Motor neuron (in vitro differentiated cells): ENCODE measurements at regions not wholly inside any gene's neighbourhood (a gene's known extent, or its start where the extent isn't known, plus 50 kb on each side); places are given as distances from the start of the nearest gene placed in this dataset.
"Not testable (repeated sequence)": the region's sequence is repeated elsewhere in the genome, so short reads cannot be mapped to it uniquely, and the experiment has no call there.

Experiments
- ATAC-seq, 8 experiments: fragments of 200-7000 bp; cut with Tn5 transposase; replicated peaks in 6 of 8; 2 replicates each; pipeline ENCODE4 v1.8.0; 2021; ENCODE audit warnings: mild to moderate bottlenecking in 8 of 8, moderate library complexity in 8 of 8
- H3K27ac ChIP-seq, 2 donors: fragments of 250-450 bp; sonication (Bioruptor Pico); 2 replicates each; pipeline ENCODE4 v1.9.0; 2021; ENCODE audit warnings: antibody characterized with exemption in 2 of 2, mild to moderate bottlenecking in 2 of 2, moderate library complexity in 1 of 2
- H3K4me1 ChIP-seq, 2 donors: fragments of 250-450 bp; sonication (Bioruptor Pico); replicated peaks in 1 of 2; 2 replicates each; pipeline ENCODE4 v1.6.1; 2021; ENCODE audit warnings: antibody characterized with exemption in 2 of 2, mild to moderate bottlenecking in 2 of 2, moderate library complexity in 1 of 2
- H3K4me3 ChIP-seq, 5 donors: fragments of 250-450 bp; sonication (Bioruptor Pico); 2 replicates each; pipeline ENCODE4 v1.9.0; 2021; ENCODE audit warnings: antibody characterized with exemption in 5 of 5, mild to moderate bottlenecking in 5 of 5, moderate library complexity in 4 of 5
- WGBS, 10 experiments: fragments of 450-650 bp; shearing (Covaris generic); methylation state at CpG; one replicate each; pipeline ENCODE4 v1.0.0; 2022; 5-methylcytosine and 5-hydroxymethylcytosine counted together
- in situ Hi-C, 9 experiments: fragments of 400-800 bp; cut with MboI; loops; one replicate each; pipeline ENCODE4 v1.15.0; 2021; ENCODE audit warnings: low sequenced_read_pairs in 9 of 9, low pct_unique_long_range_greater_than_20kb in 2 of 9; ENCODE audit not compliant: unreplicated experiment in 9 of 9

DNA sequence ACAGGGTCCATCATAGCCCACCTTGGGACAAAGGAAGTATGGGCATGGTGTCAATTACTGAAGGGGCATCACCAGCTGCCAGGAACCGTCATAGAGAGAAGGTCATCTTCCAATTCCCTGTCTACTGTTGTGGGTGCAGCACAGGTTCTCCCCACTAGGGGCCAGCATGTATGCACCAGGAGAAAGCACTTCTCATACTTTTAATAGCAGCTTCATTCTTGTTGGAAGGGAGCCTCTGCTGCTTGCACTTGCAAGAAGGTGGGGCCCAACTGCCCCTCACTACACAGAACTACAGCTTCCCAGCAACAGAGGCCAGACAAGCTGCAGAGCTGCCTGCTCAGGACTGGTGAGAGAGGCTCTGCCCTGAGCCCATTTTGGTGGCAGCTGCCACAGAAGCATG is 182.2 kb downstream of the SPIN4 start:
- H3K27ac ChIP-seq, in situ Hi-C loops, H3K4me3 ChIP-seq, H3K4me1 ChIP-seq: not testable (repeated sequence)
- ATAC-seq, result peak in 2 of 8 experiments; percentile 53 to 56
- no CpG with 5 or more reads among the region's 1 CpG for WGBS, 10 experiments

DNA sequence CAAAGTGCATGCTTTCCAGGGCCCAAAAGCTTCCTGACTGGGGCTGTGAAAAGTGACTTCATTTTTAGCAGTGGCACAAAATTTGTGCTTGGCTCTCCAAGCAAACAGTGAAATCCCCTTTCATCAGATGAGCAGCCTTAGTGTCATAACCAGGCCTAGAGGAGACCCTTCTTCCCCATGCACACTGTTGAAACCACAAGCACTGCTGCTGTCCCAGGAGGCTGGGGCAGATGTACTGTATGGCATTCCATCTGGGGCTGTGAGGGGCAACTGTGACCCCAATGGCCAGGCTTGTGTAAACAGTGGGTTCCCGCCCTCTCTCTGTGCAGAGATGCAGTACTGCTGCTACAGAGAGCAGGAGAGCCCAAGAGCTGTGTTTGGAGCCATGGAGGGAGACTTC is 184.1 kb downstream of the SPIN4 start:
- ATAC-seq, H3K27ac ChIP-seq, H3K4me3 ChIP-seq, in situ Hi-C loops, H3K4me1 ChIP-seq: not testable (repeated sequence)
- WGBS, 10 experiments, result no CpG with 5 or more reads among the region's 1 CpG

DNA sequence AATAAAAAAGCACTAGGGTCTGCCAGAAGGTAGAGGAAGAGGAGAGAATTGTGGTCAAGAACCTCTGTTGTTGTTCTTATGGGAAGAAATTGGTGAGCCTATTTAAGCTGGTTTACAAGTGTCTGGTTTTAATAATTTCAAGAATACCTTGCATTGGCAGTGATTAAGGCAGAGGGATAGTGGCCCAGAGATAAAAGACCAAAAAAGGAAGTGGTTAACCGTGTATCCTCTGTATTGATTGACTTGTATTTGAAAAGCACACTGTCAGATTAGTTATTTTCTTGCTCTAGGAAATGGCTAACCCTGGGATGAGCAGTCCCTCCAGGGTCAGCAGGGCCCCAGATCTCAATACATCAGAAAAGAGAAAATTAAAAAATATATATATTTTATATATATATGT is 190.1 kb downstream of the SPIN4 start:
- H3K27ac ChIP-seq, H3K4me3 ChIP-seq, ATAC-seq, in situ Hi-C loops, H3K4me1 ChIP-seq: not testable (repeated sequence)
- WGBS, 10 experiments, result no CpG with 5 or more reads among the region's 1 CpG

DNA sequence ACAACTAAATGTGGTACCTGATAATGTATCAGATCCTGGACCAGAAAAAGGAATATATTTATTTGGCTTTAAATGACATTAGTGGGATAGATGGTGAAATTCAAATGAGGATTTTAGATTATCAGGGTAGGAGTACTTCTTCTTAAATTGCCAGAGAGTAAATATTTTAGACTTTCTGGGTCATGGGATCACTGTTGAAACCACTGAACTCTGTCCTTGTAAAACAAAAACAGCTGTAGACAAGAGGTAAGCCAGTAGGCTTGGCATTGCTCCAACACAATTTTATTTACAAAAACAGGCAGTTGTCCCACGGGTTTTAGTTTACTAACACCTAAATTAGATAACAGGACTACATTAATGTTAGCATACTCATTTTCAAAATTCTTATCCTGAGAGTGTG is 190.8 kb downstream of the SPIN4 start:
- H3K27ac ChIP-seq, H3K4me1 ChIP-seq, in situ Hi-C loops, H3K4me3 ChIP-seq, ATAC-seq: not testable (repeated sequence)
- WGBS, 10 experiments, result no CpG with 5 or more reads among the region's 1 CpG

DNA sequence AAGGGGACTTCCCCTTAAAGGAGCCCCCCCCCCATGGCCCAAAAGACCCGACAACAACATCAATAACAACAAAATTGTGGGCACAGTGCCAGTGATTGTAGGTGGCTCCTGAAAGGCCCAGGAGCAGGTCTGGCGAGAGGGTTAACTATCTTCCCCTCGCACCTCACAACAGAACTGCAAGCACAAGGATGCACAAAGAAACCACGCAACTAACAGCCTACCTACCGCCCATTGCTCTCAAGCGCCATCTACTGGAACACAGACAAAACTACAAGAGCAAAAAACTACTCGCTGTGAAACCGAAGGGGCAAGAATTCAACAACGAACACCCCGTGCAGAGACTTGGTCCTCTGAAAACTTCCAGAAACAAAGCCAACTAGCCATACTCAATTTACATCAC is 205.6 kb downstream of the SPIN4 start:
- no CpG with 5 or more reads among the region's 10 CpGs for WGBS, 10 experiments
- H3K4me1 ChIP-seq, H3K4me3 ChIP-seq, H3K27ac ChIP-seq, in situ Hi-C loops, ATAC-seq: not testable (repeated sequence)

DNA sequence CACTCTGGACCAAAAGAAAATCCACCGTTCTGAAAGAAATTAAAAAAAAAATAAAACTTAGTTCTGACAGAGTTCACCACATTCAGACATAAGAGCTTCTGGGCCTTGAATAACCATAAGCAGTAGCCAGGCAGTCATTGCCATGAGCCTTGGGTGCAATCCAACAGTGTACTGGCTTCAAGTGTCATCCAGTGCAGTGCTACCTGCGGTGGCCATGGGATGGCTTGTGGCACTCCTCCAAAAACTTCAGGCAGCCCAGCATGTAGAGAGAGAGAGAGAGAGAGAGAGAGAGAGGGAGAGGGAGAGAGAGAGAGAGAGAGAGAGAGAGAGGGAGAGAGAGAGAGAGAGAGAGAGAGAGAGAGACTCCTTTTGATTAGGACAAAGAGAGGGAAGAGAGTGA is 208.5 kb downstream of the SPIN4 start:
- H3K27ac ChIP-seq, ATAC-seq, H3K4me1 ChIP-seq, in situ Hi-C loops, H3K4me3 ChIP-seq: not testable (repeated sequence)
- WGBS, 10 experiments, result no CpG with 5 or more reads among the region's 2 CpGs

DNA sequence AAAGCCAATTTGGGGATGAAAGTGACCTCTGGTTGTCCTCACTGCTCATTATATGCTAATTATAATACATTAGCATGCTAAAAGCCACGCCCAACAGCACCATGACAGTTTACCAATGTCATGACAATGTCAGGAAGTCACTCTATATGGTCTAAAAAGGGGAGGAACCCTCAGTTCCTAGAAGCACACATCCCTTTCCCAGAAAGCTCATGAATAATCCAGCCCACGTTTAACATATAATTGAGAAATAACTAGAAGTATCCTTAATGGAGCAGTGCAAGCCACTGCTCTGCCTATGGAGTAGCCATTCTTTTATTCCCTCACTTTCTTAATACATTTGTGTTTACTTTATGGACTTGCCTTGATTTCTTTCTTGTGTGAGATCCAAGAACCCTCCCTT is 215.3 kb downstream of the SPIN4 start:
- peak in 3 of 8 experiments; percentile 18 to 85 (median 71) for ATAC-seq
- in situ Hi-C loops, H3K4me3 ChIP-seq, H3K27ac ChIP-seq, H3K4me1 ChIP-seq: not testable (repeated sequence)
- no CpG with 5 or more reads among the region's 2 CpGs for WGBS, 10 experiments

DNA sequence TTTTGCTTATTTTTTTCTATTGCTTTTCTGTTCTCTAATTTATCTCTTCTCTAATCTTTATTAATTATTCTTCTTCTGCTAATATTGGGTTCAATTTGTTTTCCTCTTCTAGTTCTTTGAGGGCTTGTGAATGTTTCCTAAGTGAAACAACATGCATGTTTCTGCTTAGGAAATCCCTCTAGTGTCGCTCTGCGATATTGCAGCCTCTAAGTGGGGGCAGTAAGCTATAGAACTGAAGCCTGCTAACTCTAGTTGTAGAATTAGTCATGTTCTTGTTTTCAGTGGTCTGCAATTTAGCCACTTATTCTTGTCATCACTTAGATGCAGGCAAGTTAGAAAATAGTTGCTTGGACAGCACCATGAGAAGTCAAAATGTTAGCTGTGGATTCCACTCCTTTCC is 222.6 kb downstream of the SPIN4 start:
- in situ Hi-C loops, result no loop called here
- WGBS, 10 experiments, result 0% methylated on average over 1 to 2 of the region's 2 CpGs; no CpG with 5 or more reads in 5 of the 10 experiments
- Histone ChIP-seq H3K27ac (no peak overlapping the region), H3K4me3 (no peak overlapping the region), H3K4me1 (no peaks in the 10 kb centered on the region)
- ATAC-seq, result peak in 2 of 8 experiments; percentile 28 to 55

DNA sequence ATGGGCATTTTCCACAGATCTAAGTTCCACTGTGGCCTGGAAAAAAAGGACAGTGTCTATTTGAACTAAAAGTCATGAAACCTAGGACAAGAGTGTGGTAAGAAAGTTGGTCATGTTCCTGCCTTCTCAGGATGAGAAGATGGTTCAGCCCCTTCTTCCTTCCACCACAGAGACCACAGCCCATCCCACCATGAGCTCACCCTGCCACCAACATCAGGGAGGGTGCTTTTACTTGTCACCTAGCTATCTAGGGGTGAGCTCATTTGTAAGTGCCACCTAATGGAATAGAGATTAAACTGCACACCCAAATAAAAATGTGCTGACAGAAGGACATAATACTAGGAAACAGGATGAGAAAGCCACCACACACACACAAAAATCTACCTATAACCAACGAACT is 235.9 kb downstream of the SPIN4 start:
- no peak for ATAC-seq
- 0 to 40% (median 0%) methylated on average over 1 of the region's 1 CpG; no CpG with 5 or more reads in 6 of the 10 experiments for WGBS, 10 experiments
- Histone ChIP-seq H3K4me1 (no peaks in the 10 kb centered on the region), H3K4me3 (no peak overlapping the region), H3K27ac (no peak overlapping the region)
- in situ Hi-C loops, result no loop called here

DNA sequence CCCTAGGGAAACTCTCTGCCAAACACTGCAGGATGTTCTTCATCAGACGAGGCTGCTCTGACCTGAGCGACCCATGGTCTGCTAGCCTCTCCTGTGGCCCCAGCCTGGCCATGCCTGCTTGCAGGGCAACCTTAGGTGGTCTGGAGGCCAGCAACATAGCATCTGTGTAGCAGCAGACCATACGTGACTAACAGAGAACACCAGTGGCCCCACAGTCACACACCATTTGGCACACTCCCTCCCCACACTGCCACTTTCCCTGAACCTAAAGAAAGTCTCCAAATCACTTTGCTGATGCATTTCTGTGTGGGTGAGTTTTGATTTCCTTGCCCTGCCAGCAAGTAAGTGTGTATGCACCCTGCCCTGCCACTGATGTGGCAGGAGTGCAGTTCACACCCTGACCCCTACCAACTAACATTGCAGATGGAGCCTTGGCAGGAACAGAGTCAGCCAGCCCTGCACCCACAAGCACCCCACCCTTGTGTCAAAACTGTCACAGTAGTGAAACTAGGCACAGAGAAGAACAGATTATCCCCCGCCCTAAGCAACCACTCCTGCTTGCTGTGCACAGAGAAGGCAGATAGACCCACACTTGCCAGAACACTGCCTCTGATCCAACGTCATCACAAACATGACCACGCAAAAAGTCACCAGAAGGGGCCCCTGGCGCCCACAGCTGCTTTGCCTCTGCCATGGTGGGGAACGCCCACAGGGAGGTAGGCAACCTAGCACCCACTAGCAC is 249.1 kb downstream of the SPIN4 start:
- WGBS, 10 experiments, result 0 to 40% methylated on average over 1 of the region's 8 CpGs; no CpG with 5 or more reads in 8 of the 10 experiments
- Histone ChIP-seq H3K4me3 (no peak overlapping the region), H3K4me1 (no peaks in the 10 kb centered on the region), H3K27ac (no peak overlapping the region)
- no peak for ATAC-seq
- in situ Hi-C loops, result no loop called here

DNA sequence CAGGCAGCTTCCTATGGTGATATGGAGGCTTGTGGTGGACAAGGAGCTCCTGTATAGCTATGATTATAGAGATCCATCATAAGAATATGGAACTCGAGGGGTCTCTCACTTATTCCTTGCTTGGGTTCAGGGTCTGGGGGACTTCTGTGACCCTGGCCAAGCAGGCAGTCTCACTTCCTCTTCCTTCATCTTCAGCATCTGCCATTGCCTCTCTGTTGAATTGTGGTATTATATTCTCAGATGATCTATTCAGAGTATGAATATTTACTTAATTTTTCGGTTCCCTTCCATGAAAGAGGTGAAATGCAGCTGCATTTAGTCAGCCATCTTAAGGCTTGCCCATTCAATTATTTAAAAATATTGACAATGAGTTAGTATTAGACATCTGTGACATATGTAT is 292.9 kb downstream of the SPIN4 start:
- 0 to 17% (median 3%) methylated on average over 1 to 2 of the region's 2 CpGs; no CpG with 5 or more reads in 6 of the 10 experiments for WGBS, 10 experiments
- Histone ChIP-seq H3K4me1 (no peaks in the 10 kb centered on the region), H3K27ac (no peak overlapping the region), H3K4me3 (no peak overlapping the region)
- no peak for ATAC-seq
- in situ Hi-C loops, result no loop called here

DNA sequence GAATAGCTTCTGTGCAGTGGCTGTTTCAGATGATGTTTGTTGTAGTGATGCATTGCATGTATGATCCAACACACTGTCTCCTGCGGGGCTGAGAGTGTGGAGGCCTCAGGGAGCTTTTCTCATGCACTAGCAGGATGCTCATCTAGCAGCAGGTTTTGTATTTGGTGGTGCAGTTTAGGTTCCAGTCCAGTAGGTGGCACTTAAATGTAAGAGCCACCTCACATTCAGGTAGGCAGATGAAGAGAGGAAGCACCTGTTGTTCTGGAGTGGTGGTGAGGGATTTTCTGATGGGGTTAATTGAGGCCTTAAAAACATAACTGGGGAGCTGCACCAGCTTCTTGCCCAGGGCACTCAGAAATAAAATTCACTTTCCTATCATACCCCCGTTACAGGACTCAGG is 300.9 kb downstream of the SPIN4 start:
- in situ Hi-C loops, result no loop called here
- WGBS, 10 experiments, result 0% methylated on average over 1 to 2 of the region's 2 CpGs; no CpG with 5 or more reads in 7 of the 10 experiments
- no peak overlapping the region for H3K4me3 ChIP-seq
- no peak for ATAC-seq
- no peaks in the 10 kb centered on the region for H3K4me1 ChIP-seq
- H3K27ac ChIP-seq, result no peak overlapping the region

DNA sequence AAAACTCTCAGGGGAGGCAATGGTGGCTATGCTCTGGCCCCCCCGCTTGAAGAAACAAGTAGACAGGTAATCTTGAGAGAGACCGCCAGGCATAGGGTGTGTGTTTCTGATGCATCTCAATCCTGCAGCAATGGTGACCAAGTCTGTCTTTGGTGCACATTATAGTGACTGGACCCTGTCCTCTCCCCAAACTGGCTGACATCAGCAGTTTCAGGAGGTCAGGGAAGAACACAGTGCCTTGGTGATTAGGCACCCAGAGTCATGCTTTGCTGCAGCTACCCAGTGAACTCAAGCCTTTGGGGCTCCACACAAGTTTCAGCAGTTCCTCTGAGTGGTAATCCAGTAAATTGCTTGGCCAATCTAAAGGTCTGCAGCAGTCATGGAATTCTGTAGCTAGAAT is 318.3 kb downstream of the SPIN4 start:
- H3K4me3 ChIP-seq, result no peak overlapping the region
- no peaks in the 10 kb centered on the region for H3K4me1 ChIP-seq
- WGBS, 10 experiments, result 0 to 40% (median 25%) methylated on average over 1 to 2 of the region's 2 CpGs; no CpG with 5 or more reads in 7 of the 10 experiments
- in situ Hi-C loops, result no loop called here
- H3K27ac ChIP-seq, result no peak overlapping the region
- ATAC-seq, result no peak

DNA sequence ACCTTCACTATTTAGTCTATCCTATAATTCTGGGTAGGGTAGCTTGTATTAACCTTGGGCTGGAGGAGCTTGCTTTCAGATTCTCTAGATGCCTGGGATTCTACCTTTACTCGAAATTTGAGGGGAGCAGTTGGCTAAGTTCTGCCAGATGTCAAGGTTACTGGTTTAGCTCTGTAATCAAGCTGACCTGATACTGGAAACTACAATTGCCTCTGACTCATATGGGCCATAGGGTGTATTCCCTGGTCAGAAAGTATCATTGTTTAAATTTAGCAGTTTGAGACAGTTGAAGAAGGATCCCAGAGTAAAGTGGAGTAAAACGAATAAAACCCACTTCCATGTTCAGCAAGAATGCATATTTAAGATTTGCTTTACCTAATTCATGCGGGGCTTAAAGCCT is 337.6 kb downstream of the SPIN4 start:
- no peaks in the 10 kb centered on the region for H3K4me1 ChIP-seq
- no peak overlapping the region for H3K4me3 ChIP-seq
- 0 to 40% (median 10%) methylated on average over 1 to 3 of the region's 3 CpGs; no CpG with 5 or more reads in 5 of the 10 experiments for WGBS, 10 experiments
- in situ Hi-C loops, result no loop called here
- no peak overlapping the region for H3K27ac ChIP-seq
- ATAC-seq, result no peak
